ENCODE measurements at regions not wholly inside any gene's neighbourhood (a gene's known extent, or its start where the extent isn't known, plus 50 kb on each side); places are given as distances from the start of the nearest gene placed in this dataset.

- TF ChIP-seq, protein P1, sequence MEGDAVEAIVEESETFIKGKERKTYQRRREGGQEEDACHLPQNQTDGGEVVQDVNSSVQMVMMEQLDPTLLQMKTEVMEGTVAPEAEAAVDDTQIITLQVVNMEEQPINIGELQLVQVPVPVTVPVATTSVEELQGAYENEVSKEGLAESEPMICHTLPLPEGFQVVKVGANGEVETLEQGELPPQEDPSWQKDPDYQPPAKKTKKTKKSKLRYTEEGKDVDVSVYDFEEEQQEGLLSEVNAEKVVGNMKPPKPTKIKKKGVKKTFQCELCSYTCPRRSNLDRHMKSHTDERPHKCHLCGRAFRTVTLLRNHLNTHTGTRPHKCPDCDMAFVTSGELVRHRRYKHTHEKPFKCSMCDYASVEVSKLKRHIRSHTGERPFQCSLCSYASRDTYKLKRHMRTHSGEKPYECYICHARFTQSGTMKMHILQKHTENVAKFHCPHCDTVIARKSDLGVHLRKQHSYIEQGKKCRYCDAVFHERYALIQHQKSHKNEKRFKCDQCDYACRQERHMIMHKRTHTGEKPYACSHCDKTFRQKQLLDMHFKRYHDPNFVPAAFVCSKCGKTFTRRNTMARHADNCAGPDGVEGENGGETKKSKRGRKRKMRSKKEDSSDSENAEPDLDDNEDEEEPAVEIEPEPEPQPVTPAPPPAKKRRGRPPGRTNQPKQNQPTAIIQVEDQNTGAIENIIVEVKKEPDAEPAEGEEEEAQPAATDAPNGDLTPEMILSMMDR (IDR thresholded peaks at IDR 0.05), result no peak
- Mint-ChIP-seq H3K4me3 (no peak overlapping the region), H3K36me3 (ENCODE audit: low read depth) (no peaks in the 10 kb centered on the region), H3K27me3 (no peaks in the 10 kb centered on the region), H3K27ac (no peak overlapping the region), H3K4me1 (ENCODE audit: low read depth) (no peaks in the 10 kb centered on the region), H3K9me3 (no peaks in the 10 kb centered on the region)
- ATAC-seq (no peak), DNase-seq (no peak)
- ChIA-PET POLR2A (no interaction called here), CTCF (no interaction called here)
- intact Hi-C loops (cut with micrococcal nuclease), result no loop called here
Observed at GRCh38 chr6:80673367-80673766, 566.9 kb downstream of the BCKDHB start.

GRCh38 chr6:80667006-80667405 lies 560.5 kb downstream of the BCKDHB start:
- POLR2A ChIA-PET, result no interaction called here
- Mint-ChIP-seq H3K4me3 (no peak overlapping the region), H3K27ac (no peak overlapping the region), H3K27me3 (no peaks in the 10 kb centered on the region), H3K9me3 (no peaks in the 10 kb centered on the region), H3K36me3 (ENCODE audit: low read depth) (no peaks in the 10 kb centered on the region), H3K4me1 (ENCODE audit: low read depth) (no peaks in the 10 kb centered on the region)
- TF ChIP-seq, protein P1 (IDR thresholded peaks at IDR 0.05), result no peak
- CTCF ChIA-PET, result no interaction called here
- no peak for DNase-seq
- intact Hi-C loops (cut with micrococcal nuclease), result no loop called here
- ATAC-seq, result no peak

GRCh38 chr6:80658926-80659325 lies 552.5 kb downstream of the BCKDHB start:
- intact Hi-C loops (cut with micrococcal nuclease), result no loop called here
- DNase-seq (no peak), ATAC-seq (no peak)
- Mint-ChIP-seq H3K9me3 (no peaks in the 10 kb centered on the region), H3K4me1 (ENCODE audit: low read depth) (no peaks in the 10 kb centered on the region), H3K4me3 (no peak overlapping the region), H3K27me3 (no peaks in the 10 kb centered on the region), H3K27ac (no peak overlapping the region), H3K36me3 (ENCODE audit: low read depth) (no peaks in the 10 kb centered on the region)
- ChIA-PET CTCF (no interaction called here), POLR2A (no interaction called here)
- TF ChIP-seq, protein P1 (IDR thresholded peaks at IDR 0.05), result no peak

DNA sequence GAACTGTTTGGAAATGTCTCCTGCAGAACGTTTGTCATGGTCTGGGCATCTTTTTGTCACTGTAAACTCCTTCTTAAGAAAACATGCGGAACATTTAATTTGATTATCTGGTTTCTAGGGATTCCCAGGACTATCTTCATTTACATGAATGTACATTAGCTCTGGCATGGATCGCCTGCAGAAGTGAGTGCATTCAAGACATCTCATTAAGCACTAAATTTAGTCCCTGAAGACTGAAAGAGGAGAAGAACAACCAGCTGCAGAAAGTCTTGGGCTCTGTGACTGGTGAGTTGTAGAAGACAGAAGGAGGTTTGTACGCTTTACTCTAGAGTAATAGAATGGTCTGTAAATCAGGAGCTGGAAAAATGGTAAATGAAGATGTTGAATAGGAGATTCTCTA lies 540.7 kb downstream of the BCKDHB start:
- DNase-seq (no peak), ATAC-seq (no peak)
- Mint-ChIP-seq H3K36me3 (ENCODE audit: low read depth) (no peaks in the 10 kb centered on the region), H3K27me3 (no peaks in the 10 kb centered on the region), H3K27ac (no peak overlapping the region), H3K4me3 (no peak overlapping the region), H3K4me1 (ENCODE audit: low read depth) (no peaks in the 10 kb centered on the region), H3K9me3 (peaks cover 5% of the 10 kb centered on the region)
- TF ChIP-seq, protein P1 (IDR thresholded peaks at IDR 0.05), result no peak
- intact Hi-C loops (cut with micrococcal nuclease), result no loop called here
- CTCF ChIA-PET, result no interaction called here
- POLR2A ChIA-PET, result no interaction called here

DNA sequence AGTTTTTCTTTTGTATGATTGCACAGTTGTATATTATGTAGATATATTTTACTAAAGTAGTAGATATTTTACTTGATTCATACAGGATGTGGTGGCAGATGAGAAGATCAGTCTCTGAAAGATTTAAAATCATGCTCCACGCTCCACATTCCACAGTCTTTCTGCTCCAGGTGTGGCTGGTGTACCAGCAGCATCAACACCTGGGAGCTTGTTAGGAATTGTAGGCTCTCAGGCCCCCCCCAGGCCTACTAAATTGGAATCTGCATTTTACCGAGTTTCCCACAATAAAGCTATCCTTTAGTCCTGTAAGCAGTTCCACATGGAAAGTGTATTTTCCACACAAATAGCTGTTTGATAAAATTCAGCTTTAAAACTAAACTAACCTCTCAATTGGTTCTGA lies 537.4 kb downstream of the BCKDHB start:
- POLR2A ChIA-PET, result no interaction called here
- TF ChIP-seq, protein P1 (IDR thresholded peaks at IDR 0.05), result no peak
- Mint-ChIP-seq H3K27ac (no peak overlapping the region), H3K36me3 (ENCODE audit: low read depth) (no peaks in the 10 kb centered on the region), H3K9me3 (peaks cover 5% of the 10 kb centered on the region), H3K4me1 (ENCODE audit: low read depth) (no peaks in the 10 kb centered on the region), H3K27me3 (no peaks in the 10 kb centered on the region), H3K4me3 (no peak overlapping the region)
- intact Hi-C loops (cut with micrococcal nuclease), result no loop called here
- CTCF ChIA-PET, result no interaction called here
- ATAC-seq (no peak), DNase-seq (no peak)

Measured in activated CD8-positive, alpha-beta T cell treated with anti-CD3 and anti-CD28 coated beads for 36 hours (primary cell).